DOHH2 (cell line): ENCODE measurements at regions not wholly inside any gene's neighbourhood (a gene's known extent, or its start where the extent isn't known, plus 50 kb on each side); places are given as distances from the start of the nearest gene placed in this dataset.

Experiments used
- CTCF ChIP-seq: fragments of 200-600 bp; sonication (generic); IDR thresholded peaks from one replicate; pipeline ENCODE4 v1.5.1; 2014; ENCODE audit warnings: antibody characterized with exemption, mild to moderate bottlenecking, low read depth, low read length; ENCODE audit not compliant: poor library complexity, severe bottlenecking
- EZH2phosphoT487 ChIP-seq: fragments of 200-600 bp; sonication (generic); IDR thresholded peaks from 2 replicates; pipeline ENCODE4 v1.6.1; 2017; ENCODE audit warnings: borderline replicate concordance, mild to moderate bottlenecking, antibody characterized with exemption, low read length, moderate library complexity, mixed read lengths

- TF ChIP-seq CTCF, result no peak
- TF ChIP-seq EZH2phosphoT487, result no peak
Observed at GRCh38 chr2:58598171-58598570, 357.0 kb upstream of the FANCL start.
